ENCODE measurements at regions not wholly inside any gene's neighbourhood (a gene's known extent, or its start where the extent isn't known, plus 50 kb on each side); places are given as distances from the start of the nearest gene placed in this dataset.

GRCh38 chr10:10208196-10208595 lies 809.5 kb upstream of the CELF2 start:
- TF ChIP-seq ZNF274 (IDR thresholded peaks at IDR 0.05; ENCODE audit: low read depth, low read length) (no peak), YY1 (IDR thresholded peaks at IDR 0.05; ENCODE audit: insufficient read depth, insufficient read length) (no peak)
